ENCODE measurements at regions not wholly inside any gene's neighbourhood (a gene's known extent, or its start where the extent isn't known, plus 50 kb on each side); places are given as distances from the start of the nearest gene placed in this dataset.

GRCh38 chrX:519741-520140, 110.8 kb upstream of the SHOX start:
- Histone ChIP-seq H3K9me3 (ENCODE audit: control insufficient read depth, insufficient read depth, low read depth, low read length) (no peaks in the 10 kb centered on the region), H2AFZ (ENCODE audit: low read length) (no peak overlapping the region), H3K4me2 (ENCODE audit: extremely low read depth, insufficient read depth, low read length) (no peak overlapping the region), H4K20me1 (ENCODE audit: control insufficient read depth, extremely low read depth, insufficient read depth, low read length) (no peaks in the 10 kb centered on the region), H3K27ac (ENCODE audit: insufficient read depth, low read length) (no peak overlapping the region), H3K36me3 (ENCODE audit: control insufficient read depth, insufficient read depth, low read length) (no peaks in the 10 kb centered on the region), H3K27me3 (ENCODE audit: control insufficient read depth, insufficient read depth, low read length) (no peaks in the 10 kb centered on the region), H3K79me2 (ENCODE audit: control insufficient read depth, insufficient read depth, low read length) (no peaks in the 10 kb centered on the region), H3K9ac (ENCODE audit: insufficient read depth, low read length) (no peak overlapping the region), H3K4me1 (ENCODE audit: control insufficient read depth, extremely low read depth, insufficient read depth, low read length) (no peaks in the 10 kb centered on the region), H3K4me3 (replicated peaks in 1 of 4; ENCODE audit: control extremely low read depth in 1 of 4, insufficient read depth in 1 of 4, low read depth in 3 of 4, low read length in 4 of 4) (no peak overlapping the region)
- TF ChIP-seq EZH2 (IDR thresholded peaks at IDR 0.05; ENCODE audit: low read length, missing control alignments) (no peak), CTCF (conservative IDR thresholded peaks at IDR 0.05 in 1 of 2, IDR thresholded peaks at IDR 0.05 in 1 of 2; ENCODE audit: low read depth in 1 of 2, low read length in 2 of 2) (no peak)
- no peak for DNase-seq (ENCODE audit: low read depth in 2 of 2)

GRCh38 chrX:522456-522855, 108.1 kb upstream of the SHOX start:
- Histone ChIP-seq H3K4me2 (ENCODE audit: extremely low read depth, insufficient read depth, low read length) (no peak overlapping the region), H3K4me3 (replicated peaks in 1 of 4; ENCODE audit: control extremely low read depth in 1 of 4, insufficient read depth in 1 of 4, low read depth in 3 of 4, low read length in 4 of 4) (no peak overlapping the region), H3K9ac (ENCODE audit: insufficient read depth, low read length) (no peak overlapping the region), H3K79me2 (ENCODE audit: control insufficient read depth, insufficient read depth, low read length) (no peaks in the 10 kb centered on the region), H2AFZ (ENCODE audit: low read length) (no peak overlapping the region), H3K9me3 (ENCODE audit: control insufficient read depth, insufficient read depth, low read depth, low read length) (no peaks in the 10 kb centered on the region), H3K27me3 (ENCODE audit: control insufficient read depth, insufficient read depth, low read length) (no peaks in the 10 kb centered on the region), H4K20me1 (ENCODE audit: control insufficient read depth, extremely low read depth, insufficient read depth, low read length) (no peaks in the 10 kb centered on the region), H3K4me1 (ENCODE audit: control insufficient read depth, extremely low read depth, insufficient read depth, low read length) (no peaks in the 10 kb centered on the region), H3K27ac (ENCODE audit: insufficient read depth, low read length) (no peak overlapping the region), H3K36me3 (ENCODE audit: control insufficient read depth, insufficient read depth, low read length) (no peaks in the 10 kb centered on the region)
- DNase-seq (ENCODE audit: low read depth in 2 of 2), result no peak
- TF ChIP-seq EZH2 (IDR thresholded peaks at IDR 0.05; ENCODE audit: low read length, missing control alignments), result no peak
- no peak for TF ChIP-seq CTCF (conservative IDR thresholded peaks at IDR 0.05 in 1 of 2, IDR thresholded peaks at IDR 0.05 in 1 of 2; ENCODE audit: low read depth in 1 of 2, low read length in 2 of 2)

- H3K36me3 ChIP-seq (ENCODE audit: control insufficient read depth, insufficient read depth, low read length), result no peaks in the 10 kb centered on the region
- no peaks in the 10 kb centered on the region for H3K4me1 ChIP-seq (ENCODE audit: control insufficient read depth, extremely low read depth, insufficient read depth, low read length)
- no peak overlapping the region for H2AFZ ChIP-seq (ENCODE audit: low read length)
- H3K9ac ChIP-seq (ENCODE audit: insufficient read depth, low read length), result no peak overlapping the region
- no peak for DNase-seq (ENCODE audit: low read depth in 2 of 2)
- no peaks in the 10 kb centered on the region for H3K9me3 ChIP-seq (ENCODE audit: control insufficient read depth, insufficient read depth, low read depth, low read length)
- no peaks in the 10 kb centered on the region for H3K79me2 ChIP-seq (ENCODE audit: control insufficient read depth, insufficient read depth, low read length)
- TF ChIP-seq EZH2 (IDR thresholded peaks at IDR 0.05; ENCODE audit: low read length, missing control alignments) (no peak), CTCF (conservative IDR thresholded peaks at IDR 0.05 in 1 of 2, IDR thresholded peaks at IDR 0.05 in 1 of 2; ENCODE audit: low read depth in 1 of 2, low read length in 2 of 2) (no peak)
- no peaks in the 10 kb centered on the region for H4K20me1 ChIP-seq (ENCODE audit: control insufficient read depth, extremely low read depth, insufficient read depth, low read length)
- H3K27ac ChIP-seq (ENCODE audit: insufficient read depth, low read length), result no peak overlapping the region
- no peak overlapping the region for H3K4me2 ChIP-seq (ENCODE audit: extremely low read depth, insufficient read depth, low read length)
- no peak overlapping the region for H3K4me3 ChIP-seq (replicated peaks in 1 of 4; ENCODE audit: control extremely low read depth in 1 of 4, insufficient read depth in 1 of 4, low read depth in 3 of 4, low read length in 4 of 4)
- no peaks in the 10 kb centered on the region for H3K27me3 ChIP-seq (ENCODE audit: control insufficient read depth, insufficient read depth, low read length)
These were observed 105.5 kb upstream of the SHOX start for GRCh38 chrX:525134-525533.

Measured in fibroblast of lung (primary cell).